GM21786 (cell line): ENCODE measurements at regions not wholly inside any gene's neighbourhood (a gene's known extent, or its start where the extent isn't known, plus 50 kb on each side); places are given as distances from the start of the nearest gene placed in this dataset.
"Not testable (repeated sequence)": the region's sequence is repeated elsewhere in the genome, so short reads cannot be mapped to it uniquely, and the experiment has no call there.

Experiments
- ATAC-seq: cut with Tn5 transposase; IDR thresholded peaks from one replicate; pipeline ENCODE4 v1.9.1; 2021; ENCODE audit not compliant: unreplicated experiment

GRCh38 chr12:32010631-32011336 lies 51.6 kb downstream of the RESF1 start:
- ATAC-seq = no peak

DNA sequence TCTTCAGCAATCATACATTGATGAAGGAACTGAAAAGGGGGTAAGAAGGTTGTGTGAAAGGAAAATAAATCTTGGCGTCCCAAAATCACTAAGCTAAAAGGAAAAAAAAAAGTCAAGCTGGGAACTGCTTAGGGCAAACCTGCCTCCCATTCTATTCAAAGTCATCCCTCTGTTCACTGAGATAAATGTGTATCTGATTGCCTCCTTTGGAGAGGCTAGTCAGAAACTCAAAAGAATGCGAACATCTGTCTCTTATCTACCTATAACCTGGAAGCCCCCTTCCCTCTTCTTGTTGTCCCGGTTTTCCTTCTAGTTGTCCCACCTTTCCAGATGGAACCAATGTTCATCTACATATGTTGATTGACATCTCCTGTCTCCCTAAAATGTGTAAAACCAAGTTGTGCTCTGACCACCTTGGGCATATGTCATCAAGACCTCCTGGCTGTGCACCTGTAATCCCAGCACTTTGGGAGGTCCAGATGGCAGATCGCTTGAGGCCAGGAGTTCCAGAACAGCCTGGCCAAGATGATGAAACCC lies 53.1 kb downstream of the RESF1 start:
- no peak for ATAC-seq

DNA sequence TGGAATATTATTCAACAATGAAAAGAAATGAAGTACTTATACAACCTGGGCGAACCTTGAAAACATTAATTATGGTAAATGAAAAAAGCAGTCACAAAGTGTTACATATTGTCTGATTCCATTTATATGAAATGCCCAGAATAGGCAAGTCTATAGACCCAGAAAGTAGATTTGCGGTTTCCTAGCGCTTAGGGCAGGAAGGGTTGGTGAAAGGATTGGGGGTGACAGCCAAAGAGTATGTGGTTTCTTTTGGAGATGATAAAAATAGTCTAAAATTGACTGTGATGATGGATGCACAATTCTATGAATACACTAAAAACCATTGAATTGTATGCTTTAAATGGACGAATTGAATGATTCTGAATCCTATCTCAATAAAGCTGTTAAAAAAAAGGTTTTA lies 55.8 kb downstream of the RESF1 start:
- ATAC-seq = no peak

DNA sequence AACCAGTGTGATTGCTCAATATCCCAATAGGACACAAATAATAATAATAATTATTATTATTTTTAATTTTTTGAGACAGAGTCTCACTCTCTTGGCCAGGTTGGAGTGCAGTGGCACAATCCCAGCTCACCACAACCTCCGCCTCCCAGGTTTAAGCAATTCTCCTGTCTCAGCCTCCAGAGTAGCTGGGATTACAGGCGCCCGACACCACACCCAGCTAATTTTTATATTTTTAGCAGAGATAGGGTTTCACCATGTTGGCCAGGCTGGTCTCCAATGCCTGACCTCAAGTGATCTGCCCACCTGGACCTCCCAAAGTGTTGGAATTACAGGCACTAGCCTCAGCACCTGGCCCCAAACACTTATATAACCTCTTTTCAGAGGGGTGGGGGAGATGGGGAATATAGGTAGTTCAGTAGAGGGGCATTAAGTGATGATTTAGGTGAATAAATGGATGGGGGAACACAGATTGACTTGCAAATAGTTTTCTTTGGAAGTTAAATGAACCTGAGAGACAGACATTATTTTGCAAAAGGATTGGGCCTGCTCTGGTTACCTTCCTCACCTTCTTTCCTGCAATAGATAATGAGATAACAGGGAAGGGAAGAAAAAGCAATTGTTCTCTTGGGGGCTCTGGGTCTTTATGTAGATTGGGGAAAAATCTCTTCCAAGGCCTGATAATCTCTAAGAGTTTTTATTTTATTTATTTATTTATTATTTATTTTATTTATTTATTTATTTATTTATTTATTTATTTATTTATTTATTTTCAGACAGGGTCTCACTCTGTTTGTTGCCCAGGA lies 57.7 kb downstream of the RESF1 start:
- no peak for ATAC-seq

DNA sequence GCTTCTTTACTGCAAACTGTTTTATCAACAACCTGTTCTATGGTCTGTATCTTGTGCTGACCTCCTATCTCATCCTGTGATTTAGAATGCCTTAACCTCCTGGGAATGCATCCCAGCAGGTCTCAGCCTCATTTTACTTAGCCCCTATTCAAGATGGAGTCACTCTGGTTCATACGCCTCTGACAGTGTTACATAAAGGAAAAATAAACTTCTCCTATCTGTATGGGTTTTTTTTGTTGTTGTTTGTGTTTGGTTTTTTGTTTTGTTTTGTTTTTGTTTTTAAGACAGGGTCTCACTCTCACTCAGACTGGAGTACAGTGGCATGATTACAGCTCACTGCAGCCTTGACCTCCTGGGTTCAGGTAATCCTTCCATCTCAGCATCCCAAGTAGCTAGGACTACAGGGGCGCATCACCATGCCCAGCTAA lies 62.1 kb downstream of the RESF1 start:
- ATAC-seq = no peak

GRCh38 chr12:32022387-32022786 lies 63.2 kb downstream of the RESF1 start:
- ATAC-seq = not testable (repeated sequence)

- not testable (repeated sequence) for ATAC-seq
Observed at GRCh38 chr12:32023861-32024260, 64.6 kb downstream of the RESF1 start.

GRCh38 chr12:32024884-32025592 lies 65.8 kb downstream of the RESF1 start:
- ATAC-seq = no peak

DNA sequence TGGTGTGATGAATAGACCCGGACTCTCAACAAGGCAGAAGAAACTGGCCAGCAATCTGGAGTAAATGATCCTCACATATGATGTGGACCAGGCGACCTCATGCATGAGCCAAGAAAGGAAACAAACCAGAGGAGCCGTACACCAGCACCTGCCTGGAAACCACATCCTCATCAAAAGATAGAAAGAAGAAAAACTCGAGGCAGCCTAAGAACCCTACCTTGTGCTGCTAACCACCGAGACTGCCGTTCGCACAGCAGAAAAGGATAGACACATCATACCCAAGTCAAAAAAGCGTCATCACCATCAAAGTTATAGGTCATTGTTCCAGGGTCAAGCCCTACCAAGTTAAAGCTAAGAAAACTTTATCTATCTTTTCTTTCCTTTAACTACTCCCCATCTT lies 66.7 kb downstream of the RESF1 start:
- ATAC-seq = peak; percentile 89

- no peak for ATAC-seq
Observed at GRCh38 chr12:32027684-32028365, 68.6 kb downstream of the RESF1 start.

DNA sequence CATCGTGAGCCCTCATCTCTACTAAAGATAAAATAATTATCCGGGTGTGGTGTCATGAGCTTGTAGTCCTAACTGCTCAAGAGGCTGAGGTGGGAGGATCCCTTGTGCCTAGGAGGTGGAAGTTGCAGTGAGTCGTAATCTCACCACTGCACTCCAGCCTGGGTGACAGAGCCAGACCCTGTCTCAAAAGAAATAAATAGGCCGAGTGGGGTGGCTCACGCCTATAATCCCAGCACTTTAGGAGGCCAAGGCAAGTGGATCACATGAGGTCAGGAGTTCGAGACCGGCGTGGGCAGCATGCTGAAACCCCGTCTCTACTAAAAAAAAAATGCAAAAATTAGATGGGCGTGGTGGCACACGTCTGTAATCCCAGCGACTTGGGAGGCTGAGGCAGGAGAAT lies 70.9 kb downstream of the RESF1 start:
- ATAC-seq = no peak

- ATAC-seq = no peak
Observed at GRCh38 chr12:32030676-32031075, 71.5 kb downstream of the RESF1 start.

DNA sequence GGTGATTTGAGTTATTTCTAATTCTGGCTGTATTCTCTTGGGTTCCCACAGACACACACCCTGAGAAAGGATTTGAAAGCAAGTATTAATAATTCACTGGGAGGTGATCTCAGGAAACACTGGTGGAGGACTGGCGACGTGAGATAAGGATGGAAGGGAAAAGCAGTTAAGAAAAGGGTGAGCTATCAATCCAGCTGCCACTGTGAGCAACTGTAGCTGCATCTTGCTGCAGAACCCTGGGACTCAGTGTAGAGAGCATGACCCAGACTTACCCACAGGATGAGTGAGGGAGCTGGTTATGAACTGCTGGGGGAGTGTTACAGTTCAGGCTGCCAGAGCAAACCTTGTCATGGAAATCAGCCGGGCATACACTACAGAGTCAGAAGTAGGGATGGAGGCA lies 71.9 kb downstream of the RESF1 start:
- no peak for ATAC-seq

DNA sequence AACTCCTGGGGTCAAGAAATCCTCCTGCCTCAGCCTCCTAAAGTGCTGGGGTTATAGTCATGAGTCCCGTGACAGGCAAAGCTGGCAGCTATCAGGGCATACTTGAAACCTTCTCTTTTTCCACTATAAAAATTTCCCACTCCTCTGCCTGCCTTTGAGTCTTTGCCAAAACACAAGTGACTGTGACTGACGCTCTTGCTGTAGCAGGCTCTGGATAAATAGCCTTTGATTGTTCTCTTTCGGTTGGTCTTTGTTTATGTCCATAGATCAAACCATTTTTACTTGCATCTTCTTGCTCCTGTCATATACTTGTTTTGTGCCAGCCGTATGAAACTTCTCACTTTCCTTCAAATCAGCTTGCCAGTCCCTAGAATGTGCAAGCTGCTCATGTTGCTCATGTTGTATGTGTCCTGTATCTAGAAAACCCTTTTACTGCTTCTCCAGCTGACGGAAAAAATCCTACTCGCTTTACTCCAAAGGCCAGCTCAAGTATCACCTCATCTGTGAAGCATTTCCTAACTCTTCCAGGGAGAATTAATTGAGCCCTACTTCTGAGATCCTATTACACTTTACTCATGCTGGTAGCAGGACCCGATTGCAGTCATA lies 73.1 kb downstream of the RESF1 start:
- no peak for ATAC-seq

- ATAC-seq = no peak
Observed at GRCh38 chr12:32033406-32033805, 73.2 kb upstream of the BICD1 start.

DNA sequence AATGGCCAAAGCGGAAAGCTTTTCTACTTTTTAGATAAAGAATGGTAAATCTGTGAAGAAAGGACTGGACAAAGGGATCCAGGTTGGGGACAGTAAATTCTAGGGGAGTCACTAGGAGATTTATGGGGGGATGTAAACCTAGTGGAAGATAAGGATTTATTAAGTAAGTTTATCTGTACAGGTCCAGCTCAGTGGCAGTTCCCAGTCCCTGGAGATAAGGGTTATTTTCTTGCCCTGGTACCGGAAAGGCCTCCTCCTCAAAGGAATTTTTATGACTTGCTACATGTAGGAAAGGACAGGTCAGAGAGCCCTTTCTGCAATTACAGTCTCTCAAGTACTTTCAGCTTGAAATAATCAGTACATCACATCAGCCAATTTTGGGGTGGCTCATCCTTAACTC lies 72.6 kb upstream of the BICD1 start:
- no peak for ATAC-seq

DNA sequence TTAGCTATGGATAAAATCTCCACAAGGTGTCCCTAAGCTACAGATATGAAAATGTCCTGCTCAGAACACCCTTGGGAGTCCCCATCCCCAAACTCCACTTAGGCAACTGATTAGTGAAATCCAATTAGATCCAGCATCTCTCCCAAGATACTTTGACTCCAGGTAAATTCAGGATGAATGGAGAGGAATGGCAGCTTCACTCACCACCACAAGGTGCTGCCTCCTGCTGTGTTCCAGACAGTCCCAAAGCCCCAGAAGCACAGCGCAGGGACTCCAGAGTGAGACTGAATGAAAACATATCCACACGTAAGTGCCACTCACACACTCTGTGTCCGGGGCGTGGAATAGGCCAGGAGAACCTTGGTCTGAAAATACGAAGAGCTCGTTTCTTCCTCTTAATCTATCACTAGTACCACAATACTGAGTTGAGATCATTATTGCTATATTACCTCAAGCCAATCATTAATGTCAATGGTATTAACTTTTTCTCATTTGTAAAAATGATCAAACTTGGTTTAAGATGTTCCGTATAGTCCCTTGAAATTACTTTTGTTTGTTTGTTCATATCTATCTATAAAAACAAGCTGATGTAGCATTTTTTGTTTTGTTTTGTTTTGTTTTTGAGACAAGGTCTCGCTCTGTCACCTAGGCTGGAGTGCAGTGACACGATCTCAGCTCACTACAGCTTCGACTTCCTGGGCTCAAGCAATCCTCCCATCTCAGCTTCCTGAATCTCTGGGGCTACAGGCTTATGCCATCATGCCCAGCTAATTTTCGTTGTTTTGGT lies 70.0 kb upstream of the BICD1 start:
- ATAC-seq = no peak

DNA sequence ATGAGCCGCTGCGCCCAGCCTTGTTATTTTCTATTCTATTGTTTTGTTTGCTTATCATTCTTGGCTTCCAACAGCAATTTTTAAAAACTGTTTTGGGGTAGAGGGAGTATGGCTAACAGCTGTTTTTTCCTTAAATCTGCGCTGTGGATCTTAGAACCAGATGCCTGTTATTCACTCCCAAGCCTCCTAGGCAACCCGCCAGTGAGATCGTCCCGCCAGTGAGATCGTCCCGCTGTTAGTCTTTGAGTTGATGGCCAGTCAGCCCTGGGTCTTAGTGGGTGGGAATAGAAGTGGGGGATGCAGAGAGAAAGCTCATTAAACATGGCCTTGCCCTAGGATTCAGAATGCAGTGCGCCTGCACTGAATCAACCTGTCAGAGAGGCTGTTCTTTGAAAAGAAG lies 67.3 kb upstream of the BICD1 start:
- no peak for ATAC-seq

- no peak for ATAC-seq
Observed at GRCh38 chr12:32039917-32040575, 66.6 kb upstream of the BICD1 start.
